ENCODE measurements at regions not wholly inside any gene's neighbourhood (a gene's known extent, or its start where the extent isn't known, plus 50 kb on each side); places are given as distances from the start of the nearest gene placed in this dataset.

DNA sequence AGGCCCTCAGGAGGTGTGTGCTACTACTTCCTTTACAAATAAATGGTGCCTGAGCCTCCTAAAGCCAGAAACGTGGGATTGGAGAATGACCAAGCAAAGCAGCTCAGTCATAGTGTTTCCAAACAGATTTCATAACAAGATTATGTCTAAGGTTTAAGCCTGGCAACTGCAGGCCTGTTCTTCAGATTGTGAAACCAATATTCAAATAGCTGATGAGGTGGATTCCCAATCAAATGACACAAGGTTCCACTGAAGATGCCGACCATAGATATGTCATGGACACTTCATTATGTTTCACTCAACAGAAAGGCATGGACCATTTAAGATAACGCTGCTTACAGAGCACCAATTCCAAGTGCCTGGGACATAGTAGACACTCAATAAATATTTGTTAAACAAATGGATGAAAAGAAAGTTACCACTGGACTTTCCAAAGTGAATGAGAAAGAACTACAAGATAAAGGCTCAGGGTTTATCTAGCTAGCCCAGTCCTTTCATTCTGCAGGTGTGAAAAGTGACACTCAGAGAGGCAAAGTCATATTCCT lies 189.5 kb downstream of the ACTL7B start:
- H3K27ac ChIP-seq (replicated peaks in 1 of 4): no peak overlapping the region
- no peaks in the 10 kb centered on the region for H3K27me3 ChIP-seq
- intact Hi-C loops (cut with DNase I): no loop called here
- H3K4me1 ChIP-seq: no peaks in the 10 kb centered on the region
- DNase-seq (ENCODE audit: extremely low spot score): no peak
- no peaks in the 10 kb centered on the region for H3K9me3 ChIP-seq
- H3K4me3 ChIP-seq: no peak overlapping the region
- TF ChIP-seq POLR2A (IDR thresholded peaks at IDR 0.05; ENCODE audit: low read depth): no peak
- TF ChIP-seq EP300 (IDR thresholded peaks at IDR 0.05): no peak
- no peak for TF ChIP-seq POLR2AphosphoS5 (IDR thresholded peaks at IDR 0.05)
- TF ChIP-seq CTCF (IDR thresholded peaks at IDR 0.05): no peak
- WGBS: 72% methylated on average over 3 of the region's 3 CpGs
- no peaks in the 10 kb centered on the region for H3K36me3 ChIP-seq

DNA sequence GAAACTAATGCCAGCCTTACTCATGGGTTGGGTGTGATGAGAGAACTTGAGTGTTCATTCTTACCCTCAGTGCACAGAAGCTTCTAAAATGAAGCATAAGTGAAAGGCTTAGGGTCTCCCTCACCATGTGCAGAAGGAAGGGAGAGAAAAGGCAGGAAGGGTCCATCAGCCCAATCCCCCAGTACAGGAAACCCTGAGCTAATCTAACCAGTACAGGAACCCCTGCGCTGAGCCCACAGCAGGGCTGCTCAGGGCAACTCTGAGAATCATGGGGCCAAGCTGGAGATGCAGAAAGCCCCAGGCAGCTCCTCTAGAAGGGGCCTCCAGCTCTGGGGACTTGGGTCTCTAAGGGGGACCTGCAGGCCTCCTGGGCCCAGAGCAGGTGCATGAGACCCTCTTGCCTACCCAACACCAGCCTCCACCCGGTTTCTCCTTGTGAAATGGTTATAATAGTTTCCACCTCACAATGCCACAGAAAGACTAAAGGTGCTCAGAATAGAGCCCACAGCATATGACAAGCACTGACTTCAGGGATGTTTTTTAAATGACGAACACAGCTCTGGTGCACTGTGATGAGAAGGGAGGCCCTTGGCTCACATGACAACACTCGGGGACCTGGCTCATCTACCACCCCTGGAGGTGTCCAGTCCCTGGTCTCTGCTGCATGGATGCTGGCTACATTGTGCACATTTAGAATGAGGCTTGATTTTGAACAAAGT lies 190.1 kb downstream of the ACTL7B start:
- intact Hi-C loops (cut with DNase I): no loop called here
- DNase-seq (ENCODE audit: extremely low spot score): no peak
- Histone ChIP-seq H3K27me3 (no peaks in the 10 kb centered on the region), H3K4me1 (no peaks in the 10 kb centered on the region), H3K9me3 (peaks cover 0 to 2% (median under 1%) of the 10 kb centered on the region in 4 donors), H3K36me3 (no peaks in the 10 kb centered on the region), H3K4me3 (no peak overlapping the region), H3K27ac (replicated peaks in 1 of 4) (no peak overlapping the region)
- WGBS: 100% methylated on average over 2 of the region's 4 CpGs
- TF ChIP-seq POLR2A (IDR thresholded peaks at IDR 0.05; ENCODE audit: low read depth) (no peak), CTCF (IDR thresholded peaks at IDR 0.05) (no peak), EP300 (IDR thresholded peaks at IDR 0.05) (no peak)

GRCh38 chr9:108664309-108665255 lies 191.2 kb downstream of the ACTL7B start:
- Histone ChIP-seq H3K4me3 (no peak overlapping the region), H3K27me3 (no peaks in the 10 kb centered on the region), H3K36me3 (no peaks in the 10 kb centered on the region), H3K27ac (replicated peaks in 1 of 4) (no peak overlapping the region), H3K9me3 (peaks cover 0 to 13% (median 9%) of the 10 kb centered on the region in 4 donors), H3K4me1 (no peaks in the 10 kb centered on the region)
- intact Hi-C loops (cut with DNase I): no loop called here
- 69% methylated on average over 5 of the region's 5 CpGs for WGBS
- DNase-seq (ENCODE audit: extremely low spot score): no peak
- TF ChIP-seq EP300 (IDR thresholded peaks at IDR 0.05) (no peak), POLR2AphosphoS5 (IDR thresholded peaks at IDR 0.05) (no peak), CTCF (IDR thresholded peaks at IDR 0.05) (no peak), POLR2A (IDR thresholded peaks at IDR 0.05; ENCODE audit: low read depth) (no peak)

GRCh38 chr9:108663422-108663821 lies 192.4 kb downstream of the ACTL7B start:
- no peaks in the 10 kb centered on the region for H3K36me3 ChIP-seq
- H3K9me3 ChIP-seq: peaks cover 0 to 25% (median 20%) of the 10 kb centered on the region in 4 donors
- WGBS: 68% methylated on average over 2 of the region's 2 CpGs
- no peak for DNase-seq (ENCODE audit: extremely low spot score)
- no peak overlapping the region for H3K4me3 ChIP-seq
- H3K27ac ChIP-seq (replicated peaks in 1 of 4): no peak overlapping the region
- no peaks in the 10 kb centered on the region for H3K4me1 ChIP-seq
- intact Hi-C loops (cut with DNase I): no loop called here
- TF ChIP-seq POLR2AphosphoS5 (IDR thresholded peaks at IDR 0.05) (no peak), CTCF (IDR thresholded peaks at IDR 0.05) (no peak), POLR2A (IDR thresholded peaks at IDR 0.05; ENCODE audit: low read depth) (no peak), EP300 (IDR thresholded peaks at IDR 0.05) (no peak)
- no peaks in the 10 kb centered on the region for H3K27me3 ChIP-seq
